ENCODE measurements at regions not wholly inside any gene's neighbourhood (a gene's known extent, or its start where the extent isn't known, plus 50 kb on each side); places are given as distances from the start of the nearest gene placed in this dataset.
A peak's percentile ranks its signal among the peaks of the same experiment; 100 is the strongest.

DNA sequence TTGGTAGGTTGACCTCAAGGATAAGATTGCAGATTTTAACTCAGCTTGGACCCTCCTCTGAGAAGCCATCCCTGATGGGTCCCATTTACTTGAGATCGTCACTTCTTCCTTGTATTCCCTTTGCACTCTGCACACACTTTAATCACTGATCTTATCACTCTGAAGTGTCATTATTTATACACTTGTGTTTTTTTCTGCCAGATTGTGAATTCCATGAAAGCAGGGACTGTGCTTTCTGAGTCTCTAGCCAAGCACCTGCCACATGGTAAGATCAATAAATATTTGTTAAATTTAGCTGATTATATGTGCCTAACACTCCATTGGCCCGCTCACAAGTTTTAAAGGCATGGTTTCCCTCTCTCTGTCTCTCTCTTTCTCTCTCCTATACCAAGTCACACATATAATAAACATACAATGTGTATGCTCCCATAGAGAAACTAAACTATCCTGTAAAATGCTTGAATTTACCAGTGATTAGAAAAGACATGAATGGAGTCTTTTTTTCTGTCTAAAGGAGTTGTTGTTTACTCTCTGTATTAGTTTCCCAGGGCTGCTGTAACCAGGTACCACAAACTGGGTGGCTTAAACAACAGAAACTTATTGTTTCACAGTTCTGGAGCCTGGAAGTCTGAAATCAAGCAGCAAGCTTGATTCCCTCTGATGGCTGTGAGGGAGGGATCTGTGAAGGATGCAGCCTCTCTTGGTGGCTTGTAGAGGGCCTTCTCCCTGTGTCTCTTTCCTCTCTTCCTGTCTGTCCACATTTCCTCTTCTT, 105.2 kb upstream of the GADD45A start:
- peaks cover 0 to 14% of the 10 kb centered on the region in 2 donors for H3K4me1 ChIP-seq
- no peak overlapping the region for H3K4me3 ChIP-seq
- no peaks in the 10 kb centered on the region for H3K9me3 ChIP-seq
- H3K27ac ChIP-seq: no peak overlapping the region
- H3K36me3 ChIP-seq: no peaks in the 10 kb centered on the region
- no peaks in the 10 kb centered on the region for H3K27me3 ChIP-seq
- TF ChIP-seq CTCF (IDR thresholded peaks at IDR 0.05): no peak
- DNase-seq (ENCODE audit: low spot score): no peak

- no peak for TF ChIP-seq CTCF (IDR thresholded peaks at IDR 0.05)
- no peaks in the 10 kb centered on the region for H3K9me3 ChIP-seq
- no peak for DNase-seq (ENCODE audit: low spot score)
- no peak overlapping the region for H3K4me3 ChIP-seq
- H3K27me3 ChIP-seq: no peaks in the 10 kb centered on the region
- H3K27ac ChIP-seq: no peak overlapping the region
- no peaks in the 10 kb centered on the region for H3K36me3 ChIP-seq
- peaks cover 0 to 14% of the 10 kb centered on the region in 2 donors for H3K4me1 ChIP-seq
Observed at GRCh38 chr1:67580691-67581403, 104.2 kb upstream of the GADD45A start.

GRCh38 chr1:67582625-67583461, 102.2 kb upstream of the GADD45A start:
- TF ChIP-seq CTCF (IDR thresholded peaks at IDR 0.05): no peak
- no peaks in the 10 kb centered on the region for H3K27me3 ChIP-seq
- no peak for DNase-seq (ENCODE audit: low spot score)
- H3K36me3 ChIP-seq: no peaks in the 10 kb centered on the region
- no peak overlapping the region for H3K4me3 ChIP-seq
- H3K27ac ChIP-seq: peak overlapping the region; percentile 4 to 10
- H3K4me1 ChIP-seq: peaks cover 0 to 17% of the 10 kb centered on the region in 2 donors
- no peaks in the 10 kb centered on the region for H3K9me3 ChIP-seq

- Histone ChIP-seq H3K4me3 (no peak overlapping the region), H3K27ac (peak overlapping the region; percentile 4 to 10), H3K9me3 (no peaks in the 10 kb centered on the region), H3K27me3 (no peaks in the 10 kb centered on the region), H3K4me1 (peaks cover 0 to 24% of the 10 kb centered on the region in 2 donors), H3K36me3 (no peaks in the 10 kb centered on the region)
- no peak for TF ChIP-seq CTCF (IDR thresholded peaks at IDR 0.05)
- no peak for DNase-seq (ENCODE audit: low spot score)
Observed at GRCh38 chr1:67583462-67583950, 101.5 kb upstream of the GADD45A start.

- no peak for DNase-seq (ENCODE audit: low spot score)
- Histone ChIP-seq H3K9me3 (no peaks in the 10 kb centered on the region), H3K36me3 (no peaks in the 10 kb centered on the region), H3K27me3 (no peaks in the 10 kb centered on the region), H3K27ac (no peak overlapping the region), H3K4me1 (peaks cover 0 to 32% of the 10 kb centered on the region in 2 donors), H3K4me3 (no peak overlapping the region)
- no peak for TF ChIP-seq CTCF (IDR thresholded peaks at IDR 0.05)
Observed at GRCh38 chr1:67584938-67585337, 100.1 kb upstream of the GADD45A start.

Measured in right atrium auricular region (tissue), 2 donors.